WTC11 (cell line): ENCODE measurements at regions not wholly inside any gene's neighbourhood (a gene's known extent, or its start where the extent isn't known, plus 50 kb on each side); places are given as distances from the start of the nearest gene placed in this dataset.

Source experiments
- ATAC-seq: fragments of 200-7000 bp; cut with Tn5 transposase; 2 replicates; pipeline ENCODE4 v1.10.0; 2021; ENCODE audit warnings: mild to moderate bottlenecking, moderate library complexity
- CTCF ChIA-PET: fragments of 300-600 bp; sonication (Branson Sonifier 250); formaldehyde crosslinking; loops from one replicate; lab custom pipeline; 2021; ENCODE audit warnings: antibody characterized with exemption; lab: Charles Lee
- POLR2A ChIA-PET: fragments of 350-600 bp; sonication (Branson Sonifier 250); formaldehyde crosslinking; loops from one replicate; lab custom pipeline; 2021; ENCODE audit warnings: antibody characterized with exemption; lab: Charles Lee
- DNase-seq: peaks from one replicate; pipeline ENCODE4 v3.0.0; 2021; ENCODE audit warnings: low spot score
- H3K27ac Mint-ChIP-seq: 2 replicates; pipeline ENCODE4 v1.8.0; 2021; ENCODE audit warnings: mixed read lengths
- H3K27me3 Mint-ChIP-seq: 2 replicates; pipeline ENCODE4 v1.8.0; 2021; ENCODE audit warnings: low read depth, mild to moderate bottlenecking, moderate library complexity, mixed read lengths
- H3K36me3 Mint-ChIP-seq: 2 replicates; pipeline ENCODE4 v1.8.0; 2021; ENCODE audit warnings: mixed read lengths
- H3K4me1 Mint-ChIP-seq: 2 replicates; pipeline ENCODE4 v1.8.0; 2022; ENCODE audit warnings: mixed read lengths
- H3K4me3 Mint-ChIP-seq: 2 replicates; pipeline ENCODE4 v1.8.0; 2021; ENCODE audit warnings: mild to moderate bottlenecking, moderate library complexity, mixed read lengths
- H3K9me3 Mint-ChIP-seq: 2 replicates; pipeline ENCODE4 v1.8.0; 2021; ENCODE audit warnings: mixed read lengths
- E2F4 ChIP-seq: sonication (generic); formaldehyde crosslinking; IDR thresholded peaks from 2 replicates; pipeline ENCODE4 v1.8.1; 2022; ENCODE audit warnings: low read depth, mild to moderate bottlenecking, moderate library complexity, missing genetic modification reagents, borderline replicate concordance
- FOXJ3 ChIP-seq: sonication (generic); formaldehyde crosslinking; IDR thresholded peaks from 2 replicates; pipeline ENCODE4 v1.9.0; 2021; ENCODE audit warnings: missing genetic modification reagents, mild to moderate bottlenecking, borderline replicate concordance
- GTF2I ChIP-seq: fragments of 250-450 bp; sonication (Bioruptor Pico); conservative IDR thresholded peaks from 2 replicates; pipeline ENCODE4 v1.4.0; 2021; ENCODE audit warnings: mild to moderate bottlenecking
- JUN ChIP-seq: sonication (generic); formaldehyde crosslinking; IDR thresholded peaks from 2 replicates; pipeline ENCODE4 v1.8.0; 2023; ENCODE audit warnings: mild to moderate bottlenecking, missing genetic modification reagents
- MXD4 ChIP-seq: fragments of 250-450 bp; sonication (Bioruptor Pico); IDR thresholded peaks from 2 replicates; pipeline ENCODE4 v1.8.0; 2021; ENCODE audit warnings: mild to moderate bottlenecking, moderate library complexity, borderline replicate concordance
- MYBL2 ChIP-seq: sonication (generic); formaldehyde crosslinking; IDR thresholded peaks from 2 replicates; pipeline ENCODE4 v1.8.1; 2023; ENCODE audit warnings: mild to moderate bottlenecking, moderate library complexity, missing genetic modification reagents
- NFYB ChIP-seq: sonication (generic); formaldehyde crosslinking; conservative IDR thresholded peaks from 2 replicates; pipeline ENCODE4 v1.8.0; 2022; ENCODE audit warnings: low read depth, missing genetic modification reagents
- NR2C2 ChIP-seq: sonication (generic); formaldehyde crosslinking; IDR thresholded peaks from 2 replicates; pipeline ENCODE4 v1.8.0; 2022; ENCODE audit warnings: mild to moderate bottlenecking, missing genetic modification reagents
- PRDM15 ChIP-seq: sonication (generic); formaldehyde crosslinking; IDR thresholded peaks from 2 replicates; pipeline ENCODE4 v1.8.0; 2022; ENCODE audit warnings: missing genetic modification reagents
- SMAD4 ChIP-seq: sonication (generic); formaldehyde crosslinking; IDR thresholded peaks from 2 replicates; pipeline ENCODE4 v1.8.0; 2022; ENCODE audit warnings: mild to moderate bottlenecking, missing genetic modification reagents
- STAT6 ChIP-seq: sonication (generic); formaldehyde crosslinking; conservative IDR thresholded peaks from 2 replicates; pipeline ENCODE4 v1.8.1; 2023; ENCODE audit warnings: mild to moderate bottlenecking, low read depth, missing genetic modification reagents, moderate library complexity
- TCF7 ChIP-seq: sonication (generic); formaldehyde crosslinking; IDR thresholded peaks from 2 replicates; pipeline ENCODE4 v1.8.0; 2022; ENCODE audit warnings: mild to moderate bottlenecking, low read depth, missing genetic modification reagents, moderate library complexity
- TP53 ChIP-seq: sonication (generic); formaldehyde crosslinking; IDR thresholded peaks from 2 replicates; pipeline ENCODE4 v1.8.1; 2023; ENCODE audit warnings: mild to moderate bottlenecking, missing genetic modification reagents
- ZNF263 ChIP-seq: sonication (generic); formaldehyde crosslinking; IDR thresholded peaks from 2 replicates; pipeline ENCODE4 v1.8.1; 2022; ENCODE audit warnings: low read depth, mild to moderate bottlenecking, moderate library complexity, missing genetic modification reagents
- ZNF396 ChIP-seq: fragments of 250-450 bp; sonication (Bioruptor Pico); IDR thresholded peaks from 2 replicates; pipeline ENCODE4 v1.8.0; 2021; ENCODE audit warnings: mild to moderate bottlenecking, moderate library complexity, borderline replicate concordance
- ZNF423 ChIP-seq: fragments of 250-450 bp; sonication (Bioruptor Pico); IDR thresholded peaks from 2 replicates; pipeline ENCODE4 v2.1.2; 2022; ENCODE audit warnings: mild to moderate bottlenecking, moderate library complexity
- TF ChIP-seq, protein P1 (sequence below): fragments of 250-450 bp; sonication (Bioruptor Pico); IDR thresholded peaks from 2 replicates; pipeline ENCODE4 v1.9.0; 2021; ENCODE audit warnings: mild to moderate bottlenecking
- TF ChIP-seq, protein P2 (sequence below): sonication (generic); formaldehyde crosslinking; IDR thresholded peaks from 2 replicates; pipeline ENCODE4 v1.8.1; 2023; ENCODE audit warnings: mild to moderate bottlenecking, missing genetic modification reagents, moderate library complexity
- TF ChIP-seq, protein P3 (sequence below): fragments of 250-450 bp; sonication (Bioruptor Pico); IDR thresholded peaks from 2 replicates; pipeline ENCODE4 v1.9.0; 2021; ENCODE audit warnings: mild to moderate bottlenecking, borderline replicate concordance

DNA sequence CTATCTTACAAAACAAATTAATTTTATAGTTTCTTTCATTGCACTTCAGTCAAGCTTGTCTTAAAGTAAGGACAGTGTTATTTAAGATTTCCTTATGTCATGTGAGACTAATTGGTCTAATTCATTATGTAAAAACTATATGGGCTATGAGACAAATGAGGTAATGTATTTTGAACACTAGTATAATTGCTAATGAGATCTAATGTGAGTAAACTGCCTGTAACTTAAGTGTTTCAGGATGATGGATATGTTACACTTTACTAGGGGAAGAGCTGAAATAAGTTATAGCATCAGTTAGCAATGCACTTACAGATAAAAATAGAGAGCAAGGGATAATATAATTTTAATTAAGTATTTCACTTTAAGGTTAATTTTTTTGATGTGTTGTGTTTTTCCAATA, 386.3 kb upstream of the MAP3K7 start:
- Mint-ChIP-seq H3K9me3 (peaks cover 8% of the 10 kb centered on the region), H3K4me1 (peaks cover 24% of the 10 kb centered on the region), H3K27ac (no peak overlapping the region), H3K4me3 (no peak overlapping the region), H3K27me3 (peaks cover 5% of the 10 kb centered on the region; the same call in 1 of the 2 replicates), H3K36me3 (no peaks in the 10 kb centered on the region)
- CTCF ChIA-PET, result no interaction called here
- POLR2A ChIA-PET, result no interaction called here
- ATAC-seq, result no peak
- TF ChIP-seq FOXJ3 (CRISPR knock-in tag) (no peak), GTF2I (no peak), NFYB (CRISPR knock-in tag) (no peak), MYBL2 (no peak), TCF7 (no peak), TP53 (CRISPR knock-in tag) (no peak), JUN (CRISPR knock-in tag) (no peak), STAT6 (CRISPR knock-in tag) (no peak), MXD4 (CRISPR knock-in tag) (no peak)
- TF ChIP-seq, protein P1, sequence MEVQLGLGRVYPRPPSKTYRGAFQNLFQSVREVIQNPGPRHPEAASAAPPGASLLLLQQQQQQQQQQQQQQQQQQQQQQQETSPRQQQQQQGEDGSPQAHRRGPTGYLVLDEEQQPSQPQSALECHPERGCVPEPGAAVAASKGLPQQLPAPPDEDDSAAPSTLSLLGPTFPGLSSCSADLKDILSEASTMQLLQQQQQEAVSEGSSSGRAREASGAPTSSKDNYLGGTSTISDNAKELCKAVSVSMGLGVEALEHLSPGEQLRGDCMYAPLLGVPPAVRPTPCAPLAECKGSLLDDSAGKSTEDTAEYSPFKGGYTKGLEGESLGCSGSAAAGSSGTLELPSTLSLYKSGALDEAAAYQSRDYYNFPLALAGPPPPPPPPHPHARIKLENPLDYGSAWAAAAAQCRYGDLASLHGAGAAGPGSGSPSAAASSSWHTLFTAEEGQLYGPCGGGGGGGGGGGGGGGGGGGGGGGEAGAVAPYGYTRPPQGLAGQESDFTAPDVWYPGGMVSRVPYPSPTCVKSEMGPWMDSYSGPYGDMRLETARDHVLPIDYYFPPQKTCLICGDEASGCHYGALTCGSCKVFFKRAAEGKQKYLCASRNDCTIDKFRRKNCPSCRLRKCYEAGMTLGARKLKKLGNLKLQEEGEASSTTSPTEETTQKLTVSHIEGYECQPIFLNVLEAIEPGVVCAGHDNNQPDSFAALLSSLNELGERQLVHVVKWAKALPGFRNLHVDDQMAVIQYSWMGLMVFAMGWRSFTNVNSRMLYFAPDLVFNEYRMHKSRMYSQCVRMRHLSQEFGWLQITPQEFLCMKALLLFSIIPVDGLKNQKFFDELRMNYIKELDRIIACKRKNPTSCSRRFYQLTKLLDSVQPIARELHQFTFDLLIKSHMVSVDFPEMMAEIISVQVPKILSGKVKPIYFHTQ (CRISPR knock-in tag), result no peak
- no peak for DNase-seq

DNA sequence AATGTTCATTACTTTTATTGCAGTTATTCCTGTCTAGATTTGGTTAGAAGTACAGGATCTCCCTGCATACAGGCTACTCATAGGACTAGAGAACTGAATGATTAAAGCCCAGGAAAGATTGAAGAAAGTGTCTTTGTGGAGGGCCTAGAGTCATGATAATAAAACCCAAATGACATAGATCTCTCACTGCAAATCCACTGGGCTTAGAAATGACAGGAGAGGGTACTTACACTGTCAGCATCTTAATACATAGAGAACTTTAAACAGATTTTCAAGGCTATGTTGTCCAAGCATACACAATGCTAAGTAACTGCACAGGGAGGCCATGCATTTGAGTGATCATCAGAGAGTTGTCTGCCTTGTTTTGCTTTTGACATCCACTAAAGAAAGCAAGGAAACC, 383.8 kb upstream of the MAP3K7 start:
- ChIA-PET CTCF (no interaction called here), POLR2A (no interaction called here)
- Mint-ChIP-seq H3K9me3 (peaks cover 11% of the 10 kb centered on the region), H3K4me1 (peaks cover 17% of the 10 kb centered on the region), H3K4me3 (no peak overlapping the region), H3K27ac (no peak overlapping the region), H3K36me3 (no peaks in the 10 kb centered on the region), H3K27me3 (peaks cover 11% of the 10 kb centered on the region)
- DNase-seq (no peak), ATAC-seq (no peak)
- no peak for TF ChIP-seq ZNF423 (CRISPR knock-in tag)
- TF ChIP-seq SMAD4 (CRISPR knock-in tag), result no peak
- TF ChIP-seq ZNF263 (CRISPR knock-in tag), result no peak
- no peak for TF ChIP-seq PRDM15 (CRISPR knock-in tag)
- TF ChIP-seq ZNF396 (CRISPR knock-in tag), result no peak
- TF ChIP-seq, protein P2, sequence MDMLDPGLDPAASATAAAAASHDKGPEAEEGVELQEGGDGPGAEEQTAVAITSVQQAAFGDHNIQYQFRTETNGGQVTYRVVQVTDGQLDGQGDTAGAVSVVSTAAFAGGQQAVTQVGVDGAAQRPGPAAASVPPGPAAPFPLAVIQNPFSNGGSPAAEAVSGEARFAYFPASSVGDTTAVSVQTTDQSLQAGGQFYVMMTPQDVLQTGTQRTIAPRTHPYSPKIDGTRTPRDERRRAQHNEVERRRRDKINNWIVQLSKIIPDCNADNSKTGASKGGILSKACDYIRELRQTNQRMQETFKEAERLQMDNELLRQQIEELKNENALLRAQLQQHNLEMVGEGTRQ (CRISPR knock-in tag), result no peak
- no peak for TF ChIP-seq NR2C2 (CRISPR knock-in tag)
- no peak for TF ChIP-seq E2F4 (CRISPR knock-in tag)
- TF ChIP-seq, protein P3, sequence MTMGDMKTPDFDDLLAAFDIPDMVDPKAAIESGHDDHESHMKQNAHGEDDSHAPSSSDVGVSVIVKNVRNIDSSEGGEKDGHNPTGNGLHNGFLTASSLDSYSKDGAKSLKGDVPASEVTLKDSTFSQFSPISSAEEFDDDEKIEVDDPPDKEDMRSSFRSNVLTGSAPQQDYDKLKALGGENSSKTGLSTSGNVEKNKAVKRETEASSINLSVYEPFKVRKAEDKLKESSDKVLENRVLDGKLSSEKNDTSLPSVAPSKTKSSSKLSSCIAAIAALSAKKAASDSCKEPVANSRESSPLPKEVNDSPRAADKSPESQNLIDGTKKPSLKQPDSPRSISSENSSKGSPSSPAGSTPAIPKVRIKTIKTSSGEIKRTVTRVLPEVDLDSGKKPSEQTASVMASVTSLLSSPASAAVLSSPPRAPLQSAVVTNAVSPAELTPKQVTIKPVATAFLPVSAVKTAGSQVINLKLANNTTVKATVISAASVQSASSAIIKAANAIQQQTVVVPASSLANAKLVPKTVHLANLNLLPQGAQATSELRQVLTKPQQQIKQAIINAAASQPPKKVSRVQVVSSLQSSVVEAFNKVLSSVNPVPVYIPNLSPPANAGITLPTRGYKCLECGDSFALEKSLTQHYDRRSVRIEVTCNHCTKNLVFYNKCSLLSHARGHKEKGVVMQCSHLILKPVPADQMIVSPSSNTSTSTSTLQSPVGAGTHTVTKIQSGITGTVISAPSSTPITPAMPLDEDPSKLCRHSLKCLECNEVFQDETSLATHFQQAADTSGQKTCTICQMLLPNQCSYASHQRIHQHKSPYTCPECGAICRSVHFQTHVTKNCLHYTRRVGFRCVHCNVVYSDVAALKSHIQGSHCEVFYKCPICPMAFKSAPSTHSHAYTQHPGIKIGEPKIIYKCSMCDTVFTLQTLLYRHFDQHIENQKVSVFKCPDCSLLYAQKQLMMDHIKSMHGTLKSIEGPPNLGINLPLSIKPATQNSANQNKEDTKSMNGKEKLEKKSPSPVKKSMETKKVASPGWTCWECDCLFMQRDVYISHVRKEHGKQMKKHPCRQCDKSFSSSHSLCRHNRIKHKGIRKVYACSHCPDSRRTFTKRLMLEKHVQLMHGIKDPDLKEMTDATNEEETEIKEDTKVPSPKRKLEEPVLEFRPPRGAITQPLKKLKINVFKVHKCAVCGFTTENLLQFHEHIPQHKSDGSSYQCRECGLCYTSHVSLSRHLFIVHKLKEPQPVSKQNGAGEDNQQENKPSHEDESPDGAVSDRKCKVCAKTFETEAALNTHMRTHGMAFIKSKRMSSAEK (CRISPR knock-in tag), result no peak
- no peak for TF ChIP-seq GTF2I
